ENCODE measurements at regions not wholly inside any gene's neighbourhood (a gene's known extent, or its start where the extent isn't known, plus 50 kb on each side); places are given as distances from the start of the nearest gene placed in this dataset.

- TF ChIP-seq, protein P1, sequence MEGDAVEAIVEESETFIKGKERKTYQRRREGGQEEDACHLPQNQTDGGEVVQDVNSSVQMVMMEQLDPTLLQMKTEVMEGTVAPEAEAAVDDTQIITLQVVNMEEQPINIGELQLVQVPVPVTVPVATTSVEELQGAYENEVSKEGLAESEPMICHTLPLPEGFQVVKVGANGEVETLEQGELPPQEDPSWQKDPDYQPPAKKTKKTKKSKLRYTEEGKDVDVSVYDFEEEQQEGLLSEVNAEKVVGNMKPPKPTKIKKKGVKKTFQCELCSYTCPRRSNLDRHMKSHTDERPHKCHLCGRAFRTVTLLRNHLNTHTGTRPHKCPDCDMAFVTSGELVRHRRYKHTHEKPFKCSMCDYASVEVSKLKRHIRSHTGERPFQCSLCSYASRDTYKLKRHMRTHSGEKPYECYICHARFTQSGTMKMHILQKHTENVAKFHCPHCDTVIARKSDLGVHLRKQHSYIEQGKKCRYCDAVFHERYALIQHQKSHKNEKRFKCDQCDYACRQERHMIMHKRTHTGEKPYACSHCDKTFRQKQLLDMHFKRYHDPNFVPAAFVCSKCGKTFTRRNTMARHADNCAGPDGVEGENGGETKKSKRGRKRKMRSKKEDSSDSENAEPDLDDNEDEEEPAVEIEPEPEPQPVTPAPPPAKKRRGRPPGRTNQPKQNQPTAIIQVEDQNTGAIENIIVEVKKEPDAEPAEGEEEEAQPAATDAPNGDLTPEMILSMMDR (IDR thresholded peaks at IDR 0.05; ENCODE audit: insufficient read depth, low read length, poor library complexity, severe bottlenecking): no peak
- Histone ChIP-seq H3K27me3 (ENCODE audit: control insufficient read depth, insufficient read depth, low read length) (peaks cover 2% of the 10 kb centered on the region), H3K36me3 (ENCODE audit: control insufficient read depth, insufficient read depth, low read length) (no peaks in the 10 kb centered on the region), H3K4me3 (ENCODE audit: low read depth, low read length) (no peak overlapping the region)
- no peak for DNase-seq (ENCODE audit: low read depth)
Observed at GRCh38 chr16:85401917-85402766, 211.0 kb upstream of the GSE1 start.

- peaks cover 2% of the 10 kb centered on the region for H3K27me3 ChIP-seq (ENCODE audit: control insufficient read depth, insufficient read depth, low read length)
- TF ChIP-seq, protein P1 (IDR thresholded peaks at IDR 0.05; ENCODE audit: insufficient read depth, low read length, poor library complexity, severe bottlenecking): no peak
- H3K36me3 ChIP-seq (ENCODE audit: control insufficient read depth, insufficient read depth, low read length): no peaks in the 10 kb centered on the region
- DNase-seq (ENCODE audit: low read depth): no peak
- H3K4me3 ChIP-seq (ENCODE audit: low read depth, low read length): no peak overlapping the region
Observed at GRCh38 chr16:85402910-85403692, 210.0 kb upstream of the GSE1 start.

DNA sequence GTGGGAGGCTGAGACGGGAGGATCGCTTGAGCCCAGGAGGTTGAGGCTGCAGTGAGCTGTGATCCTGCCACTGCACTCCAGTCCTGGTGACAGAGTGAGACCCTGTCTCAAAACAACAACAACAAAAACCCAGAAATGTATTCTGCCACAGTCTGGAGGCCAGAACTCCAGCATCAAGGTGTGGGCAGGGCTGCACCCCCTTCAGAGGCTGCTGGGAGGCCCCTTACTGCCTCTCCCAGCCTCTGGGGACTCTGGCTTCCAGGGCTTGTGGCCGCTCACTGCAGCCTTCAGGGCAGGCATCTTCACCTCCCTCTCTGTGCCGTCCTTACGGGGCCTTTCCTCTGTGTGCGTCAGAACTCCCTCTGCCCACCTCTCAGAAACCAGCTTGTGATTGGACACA is 209.4 kb upstream of the GSE1 start:
- Histone ChIP-seq H3K4me3 (ENCODE audit: low read depth, low read length) (no peak overlapping the region), H3K27me3 (ENCODE audit: control insufficient read depth, insufficient read depth, low read length) (peaks cover 2% of the 10 kb centered on the region), H3K36me3 (ENCODE audit: control insufficient read depth, insufficient read depth, low read length) (no peaks in the 10 kb centered on the region)
- no peak for DNase-seq (ENCODE audit: low read depth)
- TF ChIP-seq, protein P1 (IDR thresholded peaks at IDR 0.05; ENCODE audit: insufficient read depth, low read length, poor library complexity, severe bottlenecking): no peak

- Histone ChIP-seq H3K36me3 (ENCODE audit: control insufficient read depth, insufficient read depth, low read length) (no peaks in the 10 kb centered on the region), H3K27me3 (ENCODE audit: control insufficient read depth, insufficient read depth, low read length) (peaks cover 2% of the 10 kb centered on the region), H3K4me3 (ENCODE audit: low read depth, low read length) (no peak overlapping the region)
- TF ChIP-seq, protein P1 (IDR thresholded peaks at IDR 0.05; ENCODE audit: insufficient read depth, low read length, poor library complexity, severe bottlenecking): no peak
- DNase-seq (ENCODE audit: low read depth): no peak
Observed at GRCh38 chr16:85412911-85413520, 200.1 kb upstream of the GSE1 start.

- Histone ChIP-seq H3K27me3 (ENCODE audit: control insufficient read depth, insufficient read depth, low read length) (peaks cover 2% of the 10 kb centered on the region), H3K36me3 (ENCODE audit: control insufficient read depth, insufficient read depth, low read length) (no peaks in the 10 kb centered on the region), H3K4me3 (ENCODE audit: low read depth, low read length) (no peak overlapping the region)
- TF ChIP-seq, protein P1 (IDR thresholded peaks at IDR 0.05; ENCODE audit: insufficient read depth, low read length, poor library complexity, severe bottlenecking): no peak
- DNase-seq (ENCODE audit: low read depth): no peak
Observed at GRCh38 chr16:85413691-85414663, 199.1 kb upstream of the GSE1 start.

All from kidney epithelial cell (primary cell).